ENCODE measurements at regions not wholly inside any gene's neighbourhood (a gene's known extent, or its start where the extent isn't known, plus 50 kb on each side); places are given as distances from the start of the nearest gene placed in this dataset.

GRCh38 chr20:55153001-55153645 is 677.7 kb downstream of the DOK5 start:
- H3K4me3 ChIP-seq (ENCODE audit: low read depth, low read length), result no peak overlapping the region
- TF ChIP-seq, protein P1, sequence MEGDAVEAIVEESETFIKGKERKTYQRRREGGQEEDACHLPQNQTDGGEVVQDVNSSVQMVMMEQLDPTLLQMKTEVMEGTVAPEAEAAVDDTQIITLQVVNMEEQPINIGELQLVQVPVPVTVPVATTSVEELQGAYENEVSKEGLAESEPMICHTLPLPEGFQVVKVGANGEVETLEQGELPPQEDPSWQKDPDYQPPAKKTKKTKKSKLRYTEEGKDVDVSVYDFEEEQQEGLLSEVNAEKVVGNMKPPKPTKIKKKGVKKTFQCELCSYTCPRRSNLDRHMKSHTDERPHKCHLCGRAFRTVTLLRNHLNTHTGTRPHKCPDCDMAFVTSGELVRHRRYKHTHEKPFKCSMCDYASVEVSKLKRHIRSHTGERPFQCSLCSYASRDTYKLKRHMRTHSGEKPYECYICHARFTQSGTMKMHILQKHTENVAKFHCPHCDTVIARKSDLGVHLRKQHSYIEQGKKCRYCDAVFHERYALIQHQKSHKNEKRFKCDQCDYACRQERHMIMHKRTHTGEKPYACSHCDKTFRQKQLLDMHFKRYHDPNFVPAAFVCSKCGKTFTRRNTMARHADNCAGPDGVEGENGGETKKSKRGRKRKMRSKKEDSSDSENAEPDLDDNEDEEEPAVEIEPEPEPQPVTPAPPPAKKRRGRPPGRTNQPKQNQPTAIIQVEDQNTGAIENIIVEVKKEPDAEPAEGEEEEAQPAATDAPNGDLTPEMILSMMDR (IDR thresholded peaks at IDR 0.05; ENCODE audit: borderline replicate concordance, insufficient read depth, low read depth, low read length), result no peak

DNA sequence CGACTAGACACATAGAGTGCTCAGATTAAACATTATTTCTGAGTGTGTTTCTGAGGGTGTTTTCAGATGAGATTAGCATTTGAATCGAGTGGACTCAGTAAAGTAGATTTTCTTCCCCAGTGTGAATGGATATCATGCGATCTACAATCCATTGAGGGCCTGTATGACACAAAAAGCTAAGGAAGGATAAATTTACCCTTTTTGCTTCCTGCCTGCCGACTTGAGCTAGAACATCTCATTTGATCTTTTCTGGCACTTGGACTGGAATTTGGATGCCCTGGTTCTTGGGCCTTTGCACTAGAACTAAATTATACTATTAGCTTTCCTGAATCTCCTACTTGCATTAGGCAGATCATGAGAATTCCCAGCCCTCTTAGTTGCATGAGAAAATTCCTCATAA is 675.8 kb downstream of the DOK5 start:
- no peak overlapping the region for H3K4me3 ChIP-seq (ENCODE audit: low read depth, low read length)
- TF ChIP-seq, protein P1 (IDR thresholded peaks at IDR 0.05; ENCODE audit: borderline replicate concordance, insufficient read depth, low read depth, low read length), result no peak

GRCh38 chr20:55143601-55144000 is 668.2 kb downstream of the DOK5 start:
- H3K4me3 ChIP-seq (ENCODE audit: low read depth, low read length), result no peak overlapping the region
- TF ChIP-seq, protein P1 (IDR thresholded peaks at IDR 0.05; ENCODE audit: borderline replicate concordance, insufficient read depth, low read depth, low read length), result no peak

DNA sequence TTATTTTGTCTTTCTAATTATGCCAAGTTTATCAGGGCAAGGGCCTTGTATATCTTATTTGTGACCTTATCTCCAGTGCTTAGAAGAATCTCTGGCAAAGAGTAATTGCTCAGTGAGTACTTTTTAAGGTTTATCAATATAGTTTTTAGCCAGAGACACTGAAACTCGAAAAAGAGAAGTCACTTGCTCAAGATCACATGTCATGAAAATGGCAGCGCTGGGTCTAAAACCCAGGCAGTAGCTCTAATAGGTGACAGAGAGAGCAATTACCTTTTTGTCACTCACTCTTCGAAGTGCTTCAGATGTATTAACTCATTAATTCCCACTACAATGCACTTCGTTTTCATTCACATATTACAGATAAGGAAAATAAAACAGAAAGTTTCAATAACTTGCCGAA is 667.5 kb downstream of the DOK5 start:
- TF ChIP-seq, protein P1 (IDR thresholded peaks at IDR 0.05; ENCODE audit: borderline replicate concordance, insufficient read depth, low read depth, low read length), result no peak
- H3K4me3 ChIP-seq (ENCODE audit: low read depth, low read length), result no peak overlapping the region

GRCh38 chr20:55140631-55141030 is 665.2 kb downstream of the DOK5 start:
- H3K4me3 ChIP-seq (ENCODE audit: low read depth, low read length), result no peak overlapping the region
- TF ChIP-seq, protein P1 (IDR thresholded peaks at IDR 0.05; ENCODE audit: borderline replicate concordance, insufficient read depth, low read depth, low read length), result no peak

GRCh38 chr20:55139173-55139765 is 663.9 kb downstream of the DOK5 start:
- TF ChIP-seq, protein P1 (IDR thresholded peaks at IDR 0.05; ENCODE audit: borderline replicate concordance, insufficient read depth, low read depth, low read length), result no peak
- H3K4me3 ChIP-seq (ENCODE audit: low read depth, low read length), result no peak overlapping the region

- TF ChIP-seq, protein P1 (IDR thresholded peaks at IDR 0.05; ENCODE audit: borderline replicate concordance, insufficient read depth, low read depth, low read length), result no peak
- no peak overlapping the region for H3K4me3 ChIP-seq (ENCODE audit: low read depth, low read length)
These were observed 660.5 kb downstream of the DOK5 start for GRCh38 chr20:55135923-55136322.
